Ovary (tissue), 1 donor: ENCODE measurements at regions not wholly inside any gene's neighbourhood (a gene's known extent, or its start where the extent isn't known, plus 50 kb on each side); places are given as distances from the start of the nearest gene placed in this dataset.

ENCODE experiments used
- EP300 ChIP-seq: sonication (generic); formaldehyde crosslinking; IDR thresholded peaks from one replicate; pipeline ENCODE4 v1.6.1; 2017; ENCODE audit warnings: antibody characterized with exemption
- POLR2A ChIP-seq: fragments of 450-650 bp; IDR thresholded peaks from one replicate; pipeline ENCODE4 v1.6.1; 2017; ENCODE audit warnings: antibody characterized with exemption, mild to moderate bottlenecking, moderate library complexity

- TF ChIP-seq POLR2A (no peak), EP300 (no peak)
These were observed 1096.5 kb downstream of the FSCB start for GRCh38 chr14:43410631-43411030.
